Activated CD4-positive, alpha-beta T cell treated with anti-CD3 and anti-CD28 coated beads, Interleukin-10, Interleukin-2, amounts not matched to agents 100 ng/mL and 50 ng/mL, durations not matched to agents 16 hours and 8 hours (primary cell): ENCODE measurements at regions not wholly inside any gene's neighbourhood (a gene's known extent, or its start where the extent isn't known, plus 50 kb on each side); places are given as distances from the start of the nearest gene placed in this dataset.
"Not testable (repeated sequence)": the region's sequence is repeated elsewhere in the genome, so short reads cannot be mapped to it uniquely, and the experiment has no call there.

Experiments
- DNase-seq: peaks from one replicate; pipeline ENCODE4 v3.0.0-alpha.2; 2020

DNA sequence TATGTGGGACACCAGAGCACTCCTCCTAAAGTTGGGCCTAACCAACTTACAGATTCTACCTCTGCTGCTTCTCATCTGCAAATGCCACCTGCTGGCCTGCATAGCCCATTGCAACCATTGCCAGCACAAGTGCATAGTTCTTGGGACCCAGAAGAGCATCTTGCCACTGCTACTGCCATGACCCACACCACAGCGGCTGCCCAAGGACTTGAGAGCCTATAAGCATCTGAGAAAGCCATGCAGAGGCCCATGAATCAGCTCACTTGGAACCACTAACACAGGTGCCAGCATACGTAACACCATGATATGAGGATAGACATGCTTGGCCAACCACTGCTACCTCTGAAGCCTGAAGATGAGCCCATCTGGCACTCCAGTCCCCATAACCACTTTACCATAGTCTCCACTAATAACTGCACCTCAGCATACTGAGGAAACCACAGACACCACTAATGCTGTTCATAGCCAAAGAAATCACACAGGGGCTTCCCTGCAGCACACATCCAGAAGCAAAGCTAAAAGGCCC, 258.1 kb upstream of the AGTR2 start:
- DNase-seq: peak; percentile 18

GRCh38 chrX:115913575-115913974, 257.0 kb upstream of the AGTR2 start:
- DNase-seq: no peak

DNA sequence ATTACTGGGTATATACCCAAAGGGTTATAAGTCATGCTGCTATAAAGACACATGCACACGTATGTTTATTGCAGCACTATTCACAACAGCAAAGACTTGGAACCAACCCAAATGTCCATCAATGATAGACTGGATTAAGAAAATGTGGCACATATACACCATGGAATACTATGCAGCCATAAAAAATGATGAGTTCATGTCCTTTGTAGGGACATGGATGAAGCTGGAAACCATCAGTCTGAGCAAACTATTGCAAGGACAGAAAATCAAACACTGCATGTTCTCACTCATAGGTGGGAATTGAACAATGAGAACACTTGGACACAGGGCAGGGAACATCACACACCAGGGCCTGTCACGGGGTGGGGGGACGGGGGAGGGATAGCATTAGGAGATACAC, 254.9 kb upstream of the AGTR2 start:
- not testable (repeated sequence) for DNase-seq

- no peak for DNase-seq
Measured at GRCh38 chrX:115929480-115929879, 241.1 kb upstream of the AGTR2 start.

- no peak for DNase-seq
Measured at GRCh38 chrX:115936008-115936407, 234.5 kb upstream of the AGTR2 start.

GRCh38 chrX:115939070-115939469, 231.5 kb upstream of the AGTR2 start:
- no peak for DNase-seq

DNA sequence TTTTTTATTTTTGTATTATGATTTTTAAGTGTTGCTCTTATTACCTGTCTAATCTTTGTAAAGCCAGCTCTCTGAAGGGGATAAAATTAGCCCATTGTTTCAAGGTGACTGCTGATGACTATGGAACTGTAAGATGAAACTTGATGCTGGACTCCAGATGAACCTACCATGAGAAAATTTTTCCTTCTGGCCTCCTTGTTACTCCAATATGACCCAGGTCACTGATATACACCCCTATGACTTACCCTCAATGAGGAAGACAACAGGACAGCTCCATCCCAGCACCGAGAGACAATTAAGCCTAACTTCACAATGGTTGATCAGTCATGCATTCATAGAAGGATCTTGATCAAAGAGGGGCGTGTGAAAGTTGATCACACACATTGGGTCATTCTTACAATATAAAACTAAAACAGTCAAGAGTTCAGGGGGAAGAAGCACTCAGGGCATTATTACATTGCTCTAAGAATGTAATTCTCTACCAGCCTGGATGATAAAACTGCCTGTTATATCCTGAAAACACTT, 230.8 kb upstream of the AGTR2 start:
- no peak for DNase-seq

- no peak for DNase-seq
Measured at GRCh38 chrX:115940348-115940747, 230.2 kb upstream of the AGTR2 start.

GRCh38 chrX:115940888-115941332, 229.6 kb upstream of the AGTR2 start:
- DNase-seq: peak; percentile 74

DNA sequence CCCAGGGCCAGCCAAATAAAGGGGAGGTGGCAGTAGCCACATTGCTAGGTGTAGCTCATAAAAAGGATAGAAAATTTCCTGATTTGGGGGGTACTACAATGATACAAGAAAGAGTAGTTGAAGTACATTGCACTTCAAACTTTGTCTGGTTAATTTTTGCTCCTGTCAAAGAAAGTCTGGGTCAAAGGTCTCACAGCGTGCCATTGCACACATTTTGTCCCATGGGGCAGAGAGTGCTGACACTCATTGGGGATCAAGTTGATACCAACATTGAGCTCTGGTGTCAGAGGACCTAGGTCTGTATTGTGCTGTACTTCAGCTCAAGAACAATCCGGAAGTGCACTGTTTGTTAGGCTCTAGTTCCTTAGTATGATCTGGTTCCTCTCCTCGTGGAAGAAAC, 229.2 kb upstream of the AGTR2 start:
- no peak for DNase-seq

DNA sequence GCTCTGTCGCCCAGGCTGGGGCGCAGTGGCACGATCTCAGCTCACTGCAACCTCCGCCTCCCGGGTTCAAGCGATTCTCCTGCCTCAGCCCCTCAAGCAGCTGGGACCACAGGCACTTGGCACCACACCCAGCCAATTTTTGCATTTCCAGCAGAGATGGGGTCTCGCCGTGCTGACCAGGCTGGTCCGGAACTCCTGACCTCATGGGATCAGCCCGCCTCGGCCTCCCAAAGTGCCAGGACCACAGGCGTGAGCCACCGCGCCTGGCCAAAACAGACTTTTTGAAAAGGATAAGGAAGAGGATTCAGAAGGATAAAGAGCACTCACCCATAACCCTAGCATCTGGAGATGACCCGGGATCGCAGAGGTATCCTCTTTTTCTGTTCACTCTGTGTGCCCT, 224.5 kb upstream of the AGTR2 start:
- no peak for DNase-seq

DNA sequence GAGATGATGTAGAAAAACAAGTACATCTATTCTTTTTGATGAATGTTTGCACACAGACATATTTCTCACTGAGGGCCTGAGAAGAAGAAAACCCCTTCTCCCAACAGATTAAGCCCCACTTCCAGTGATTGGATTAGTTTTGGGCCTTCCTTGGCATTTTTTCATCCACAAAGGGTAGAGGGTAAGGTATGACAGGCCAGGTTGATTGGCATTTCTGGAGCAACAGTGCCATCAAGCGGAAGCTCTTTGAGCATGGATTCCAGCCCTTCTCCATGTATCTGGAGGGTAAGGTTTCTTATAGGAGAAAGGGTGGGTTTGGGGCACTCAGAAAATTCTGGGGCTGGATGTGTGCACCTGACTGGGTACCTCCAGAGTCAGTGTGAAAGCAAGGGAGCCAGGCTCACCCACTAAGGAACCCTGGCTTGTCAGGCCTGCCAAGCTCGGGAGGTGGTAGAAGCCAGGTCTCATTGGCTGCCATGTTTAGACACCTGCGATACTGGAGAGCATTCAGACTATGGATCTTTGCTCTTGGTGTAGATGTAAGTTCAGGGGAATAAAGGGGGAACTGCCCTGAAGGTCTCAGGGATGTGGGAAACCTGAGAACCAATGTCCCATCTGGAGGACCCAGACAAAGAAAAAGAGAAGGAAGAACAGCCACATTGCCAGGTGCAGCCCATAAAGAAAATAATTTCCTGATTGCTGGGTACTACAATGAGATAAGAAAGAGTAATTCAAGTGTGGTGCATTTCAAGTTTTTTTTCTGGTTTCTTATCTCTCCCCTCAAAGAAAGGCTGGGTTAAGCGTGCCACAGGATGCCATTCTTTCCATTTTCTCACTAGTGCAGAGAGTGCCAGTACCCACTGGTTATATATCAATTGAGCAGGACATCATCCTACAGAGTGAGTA, 222.3 kb upstream of the AGTR2 start:
- peak; percentile 28 for DNase-seq

DNA sequence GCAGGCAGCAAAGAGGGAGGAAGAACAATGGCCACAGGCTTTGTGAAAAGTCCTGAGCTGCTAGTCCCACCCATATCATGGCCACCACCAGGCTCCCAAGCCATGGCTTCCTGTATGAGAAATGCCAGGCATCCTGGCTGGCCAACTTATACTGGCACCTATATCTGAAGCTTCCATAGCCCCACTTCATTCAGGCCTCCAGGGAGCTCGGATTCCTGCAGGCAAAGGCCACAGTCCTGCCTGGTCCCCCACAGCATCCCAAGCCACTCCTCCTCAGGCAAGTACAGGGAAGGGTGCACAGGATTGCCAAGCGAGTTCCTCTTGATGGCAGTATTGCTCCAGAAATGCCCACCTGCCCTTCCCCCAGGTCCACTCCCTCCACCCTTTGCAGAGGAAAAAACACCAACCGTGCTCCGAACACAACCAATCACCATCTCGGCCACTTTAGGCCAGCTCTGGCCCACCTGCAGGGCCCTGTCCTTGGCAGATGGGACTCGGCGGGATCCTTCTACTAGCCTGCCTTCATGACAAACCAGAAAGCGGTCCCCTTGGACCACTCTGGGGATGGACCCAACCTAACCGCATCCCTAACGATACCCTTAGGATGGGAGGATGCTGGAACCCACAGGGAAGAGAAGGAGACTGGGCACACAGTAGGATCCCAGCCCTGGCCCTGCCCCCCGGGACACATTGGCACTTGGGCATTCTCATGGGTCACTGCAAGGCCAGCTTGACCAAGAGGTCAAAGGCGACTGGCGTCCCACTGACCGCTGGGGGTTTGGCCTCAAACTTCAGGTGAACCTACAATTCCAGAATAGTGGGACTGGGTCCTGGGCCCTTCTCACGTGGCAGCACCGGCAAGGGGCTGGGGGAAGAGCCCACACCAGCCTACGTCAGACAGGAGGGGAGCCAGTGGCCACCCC, 220.4 kb upstream of the AGTR2 start:
- DNase-seq: no peak

GRCh38 chrX:115952417-115953092, 218.0 kb upstream of the AGTR2 start:
- DNase-seq: no peak

DNA sequence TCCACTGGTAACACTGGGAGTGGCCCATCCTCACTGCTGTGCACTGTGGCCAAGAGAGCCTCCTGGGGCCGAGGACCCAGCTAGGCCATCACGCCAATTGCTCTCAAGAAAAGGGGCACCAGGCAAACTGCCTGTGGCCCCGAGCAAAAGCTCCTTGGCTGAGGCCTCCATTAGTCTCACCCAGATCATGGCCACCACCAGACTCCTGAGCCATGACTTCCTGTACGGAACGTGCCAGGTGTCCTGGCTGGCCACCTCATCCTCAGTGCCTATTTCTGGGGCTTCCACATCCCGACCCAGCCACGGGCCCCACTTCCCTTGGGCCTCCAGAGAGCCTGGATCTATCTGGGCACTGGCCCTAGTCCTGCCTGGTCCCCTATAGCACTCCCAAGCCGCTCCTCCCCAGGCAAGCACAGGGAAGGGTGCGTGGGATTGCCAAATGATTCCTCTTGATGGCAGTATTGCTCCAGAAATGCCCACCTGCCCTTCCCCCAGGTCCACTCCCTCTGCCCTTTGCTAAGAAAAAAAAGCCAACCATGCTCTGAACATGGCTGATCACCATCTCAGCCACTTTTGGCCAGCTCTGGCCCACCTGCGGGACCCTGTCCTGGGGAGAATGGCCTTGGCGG, 212.6 kb upstream of the AGTR2 start:
- DNase-seq: no peak

GRCh38 chrX:115958687-115959359, 211.7 kb upstream of the AGTR2 start:
- no peak for DNase-seq

DNA sequence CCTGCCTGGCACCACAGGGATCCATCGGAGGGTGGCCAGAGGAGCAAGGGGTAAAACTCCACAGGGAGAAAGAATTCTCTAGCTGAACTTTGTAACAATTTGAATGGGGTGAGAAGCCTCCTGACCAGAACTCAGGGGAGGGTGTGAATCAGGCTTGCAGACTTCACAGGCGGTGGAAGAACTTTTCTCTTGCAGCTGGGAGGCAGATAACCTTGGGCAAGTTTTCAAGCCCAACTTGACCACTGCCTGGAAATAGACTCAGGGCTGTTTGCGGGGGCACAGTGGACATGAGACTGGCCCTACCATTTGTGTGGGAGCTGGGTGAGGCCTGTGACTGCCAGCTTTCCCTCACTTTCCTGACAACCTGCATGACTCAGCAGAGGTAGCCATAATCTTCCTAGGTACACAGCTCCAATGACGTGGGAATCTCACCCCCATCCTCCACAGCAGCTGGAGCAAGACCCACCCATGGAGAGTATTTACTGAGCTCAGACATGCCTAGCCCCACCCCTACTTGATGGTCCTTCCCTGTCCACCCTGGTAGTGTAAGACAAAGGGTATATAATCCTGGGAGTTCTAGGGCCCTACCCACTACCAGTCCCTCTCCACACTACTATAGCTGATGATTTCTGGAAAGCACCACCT, 210.0 kb upstream of the AGTR2 start:
- DNase-seq: no peak

- no peak for DNase-seq
Measured at GRCh38 chrX:115966920-115967319, 203.6 kb upstream of the AGTR2 start.

DNA sequence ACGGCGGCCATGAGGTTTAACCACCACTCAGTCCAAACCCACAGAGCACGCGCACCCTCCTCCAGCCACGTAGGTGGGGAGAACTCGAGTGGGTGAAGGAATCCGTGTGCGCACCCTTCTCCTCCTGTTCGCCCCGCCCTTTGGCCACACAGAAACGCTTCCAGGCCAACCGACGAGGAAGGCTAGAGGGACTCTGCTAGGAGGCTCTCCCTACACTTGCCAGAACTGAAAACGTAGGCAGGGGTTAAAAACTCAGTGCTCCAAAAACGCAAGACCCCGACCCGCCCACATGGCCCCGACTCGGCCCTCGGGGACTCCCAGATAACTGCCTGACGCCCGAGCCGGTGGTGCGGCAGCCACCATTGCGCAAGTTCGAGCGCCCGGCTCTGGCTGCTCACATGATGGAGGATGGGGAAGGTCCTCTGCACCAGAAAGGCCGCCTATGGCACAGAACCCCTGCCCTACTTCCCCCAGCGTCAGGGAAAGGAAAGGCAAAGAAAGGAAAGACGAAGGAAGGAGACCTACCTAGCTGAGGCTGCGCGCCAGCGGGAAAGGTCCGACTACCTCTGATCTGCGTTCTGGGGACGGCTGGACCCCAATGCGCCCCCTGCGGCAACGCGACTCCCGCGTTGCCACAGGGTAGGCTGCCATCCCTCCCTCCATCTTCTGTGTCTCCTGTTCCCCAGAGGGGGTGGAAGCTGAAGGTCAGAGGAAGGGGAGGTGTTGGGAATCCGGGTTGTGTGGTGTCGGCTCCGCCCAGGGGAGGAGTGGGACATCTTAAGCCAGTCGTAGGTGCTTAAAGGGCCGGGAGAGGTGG, 201.9 kb upstream of the AGTR2 start:
- DNase-seq: no peak

GRCh38 chrX:115970718-115971117, 199.8 kb upstream of the AGTR2 start:
- DNase-seq: no peak
